Nephron (organoid): ENCODE measurements at regions not wholly inside any gene's neighbourhood (a gene's known extent, or its start where the extent isn't known, plus 50 kb on each side); places are given as distances from the start of the nearest gene placed in this dataset.
A peak's percentile ranks its signal among the peaks of the same experiment; 100 is the strongest.

Source experiments
- H3K27ac Mint-ChIP-seq, 3 experiments: 2 replicates each; pipeline ENCODE4 v1.8.0; 2020; ENCODE audit warnings: mixed read lengths in 3 of 3, mild to moderate bottlenecking in 2 of 3, moderate library complexity in 1 of 3
- H3K27me3 Mint-ChIP-seq: 2 replicates; pipeline ENCODE4 v1.8.0; 2021; ENCODE audit warnings: low read depth, mild to moderate bottlenecking, moderate library complexity, mixed read lengths
- H3K36me3 Mint-ChIP-seq: 2 replicates; pipeline ENCODE4 v1.8.0; 2020; ENCODE audit warnings: low read depth, mixed read lengths
- H3K4me1 Mint-ChIP-seq: 2 replicates; pipeline ENCODE4 v1.8.0; 2020; ENCODE audit warnings: mixed read lengths
- H3K4me3 Mint-ChIP-seq, 3 experiments: 2 replicates each; pipeline ENCODE4 v1.8.0; 2020; ENCODE audit warnings: mild to moderate bottlenecking in 3 of 3, mixed read lengths in 3 of 3, moderate library complexity in 2 of 3
- H3K9me3 Mint-ChIP-seq: 2 replicates; pipeline ENCODE4 v1.8.0; 2020; ENCODE audit warnings: mixed read lengths
- CTCF ChIP-seq, 3 experiments: fragments of 200-600 bp; sonication (generic); IDR thresholded peaks; one replicate each; pipeline ENCODE4 v1.5.0; 2021; ENCODE audit warnings: antibody characterized with exemption in 3 of 3; ENCODE audit not compliant: unreplicated experiment in 3 of 3

DNA sequence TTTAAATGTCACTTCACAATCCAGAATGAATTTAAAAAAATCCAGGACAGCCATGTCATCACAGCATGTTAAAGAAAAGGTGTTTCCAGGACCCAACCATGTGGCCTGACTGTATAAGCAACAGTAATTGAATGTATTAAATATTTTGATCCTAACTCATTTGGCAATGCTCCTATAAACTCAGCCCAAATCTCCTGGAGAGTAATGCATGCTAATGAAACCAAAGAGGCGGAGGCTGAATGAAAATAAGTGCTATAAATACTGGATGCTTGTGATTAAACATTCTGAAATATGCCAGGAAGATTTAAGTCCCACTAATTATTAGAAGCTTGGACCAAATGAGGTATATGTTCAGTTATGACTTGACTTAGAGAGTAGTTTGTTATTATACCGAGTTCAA, 486.8 kb downstream of the FRK start:
- no peak for TF ChIP-seq CTCF (IDR thresholded peaks at IDR 0.05; ENCODE audit: unreplicated experiment in 3 of 3)
- H3K27me3 Mint-ChIP-seq, result no peaks in the 10 kb centered on the region
- no peak overlapping the region for H3K4me3 Mint-ChIP-seq
- H3K9me3 Mint-ChIP-seq, result no peaks in the 10 kb centered on the region
- no peak overlapping the region for H3K27ac Mint-ChIP-seq
- no peaks in the 10 kb centered on the region for H3K4me1 Mint-ChIP-seq
- H3K36me3 Mint-ChIP-seq, result no peaks in the 10 kb centered on the region

DNA sequence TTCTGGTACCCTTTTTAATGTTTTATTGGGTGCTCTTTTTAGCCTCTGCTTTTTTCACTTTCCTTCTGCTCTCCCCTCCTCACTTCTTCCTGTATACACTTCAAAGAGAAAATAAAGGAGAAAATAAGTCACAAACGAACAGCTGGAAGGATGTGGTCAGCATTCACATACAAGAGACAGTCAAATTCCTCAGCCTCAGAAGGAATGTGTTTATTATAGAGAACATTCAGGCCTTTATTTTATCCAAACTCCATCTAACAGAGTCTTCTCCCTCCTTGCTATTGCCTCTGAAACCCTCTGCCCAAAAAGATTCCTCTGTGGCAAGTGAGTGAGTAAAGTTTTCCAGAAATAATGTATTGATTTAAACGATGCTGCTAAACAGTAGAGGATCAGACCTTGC, 490.4 kb downstream of the FRK start:
- Mint-ChIP-seq H3K4me3 (no peak overlapping the region), H3K27me3 (no peaks in the 10 kb centered on the region), H3K27ac (no peak overlapping the region), H3K36me3 (no peaks in the 10 kb centered on the region), H3K4me1 (no peaks in the 10 kb centered on the region), H3K9me3 (no peaks in the 10 kb centered on the region)
- TF ChIP-seq CTCF (IDR thresholded peaks at IDR 0.05; ENCODE audit: unreplicated experiment in 3 of 3), result no peak

DNA sequence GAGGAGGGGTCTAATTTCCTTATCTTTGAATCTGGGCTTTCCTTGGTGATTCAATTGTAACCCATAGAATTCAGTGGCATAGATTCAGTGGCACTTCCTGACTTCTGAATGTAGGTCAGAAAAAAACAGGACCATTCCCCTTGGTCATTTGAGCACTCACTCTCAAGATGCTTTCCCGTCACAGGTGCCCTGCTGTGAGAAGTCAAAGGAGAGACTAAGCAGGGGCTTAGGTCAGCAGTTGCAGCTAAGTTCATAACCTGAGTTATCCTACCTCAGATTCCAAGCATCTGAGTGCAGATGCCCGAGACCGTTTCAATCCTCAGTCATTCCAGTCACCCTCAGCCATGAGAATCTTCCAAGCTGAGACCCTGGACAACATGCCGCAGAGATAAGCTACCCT, 506.6 kb downstream of the FRK start:
- Mint-ChIP-seq H3K9me3 (no peaks in the 10 kb centered on the region), H3K4me3 (no peak overlapping the region), H3K27me3 (no peaks in the 10 kb centered on the region), H3K27ac (no peak overlapping the region), H3K4me1 (peaks cover 5% of the 10 kb centered on the region), H3K36me3 (no peaks in the 10 kb centered on the region)
- no peak for TF ChIP-seq CTCF (IDR thresholded peaks at IDR 0.05; ENCODE audit: unreplicated experiment in 3 of 3)

DNA sequence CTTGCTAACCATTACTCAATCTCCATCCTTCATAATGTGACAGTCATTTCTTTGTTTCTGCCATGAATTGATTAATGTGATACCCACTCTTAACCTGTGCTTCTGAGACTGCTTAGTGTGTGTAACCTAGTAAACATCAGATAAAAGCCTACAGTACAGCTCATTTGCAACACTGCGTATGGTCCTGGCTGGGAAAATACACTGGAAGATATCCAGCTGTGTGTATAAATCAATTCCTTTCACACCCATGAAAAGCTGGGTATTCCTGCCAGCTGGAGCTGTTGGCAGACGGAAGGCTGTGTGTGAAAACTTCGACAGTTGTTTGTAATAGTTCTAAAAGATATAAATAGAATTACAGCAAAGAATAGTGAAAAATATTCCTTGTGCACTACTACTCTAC, 509.2 kb downstream of the FRK start:
- Mint-ChIP-seq H3K36me3 (no peaks in the 10 kb centered on the region), H3K27me3 (no peaks in the 10 kb centered on the region), H3K27ac (no peak overlapping the region), H3K9me3 (no peaks in the 10 kb centered on the region), H3K4me1 (peaks cover 5% of the 10 kb centered on the region), H3K4me3 (no peak overlapping the region)
- no peak for TF ChIP-seq CTCF (IDR thresholded peaks at IDR 0.05; ENCODE audit: unreplicated experiment in 3 of 3)

GRCh38 chr6:115545672-115545986, 515.1 kb downstream of the FRK start:
- TF ChIP-seq CTCF (IDR thresholded peaks at IDR 0.05; ENCODE audit: unreplicated experiment in 3 of 3), result peak in 1 of 3 experiments; percentile 2
- no peaks in the 10 kb centered on the region for H3K9me3 Mint-ChIP-seq
- H3K36me3 Mint-ChIP-seq, result no peaks in the 10 kb centered on the region
- no peaks in the 10 kb centered on the region for H3K4me1 Mint-ChIP-seq
- H3K27ac Mint-ChIP-seq, result no peak overlapping the region
- no peak overlapping the region for H3K4me3 Mint-ChIP-seq
- H3K27me3 Mint-ChIP-seq, result no peaks in the 10 kb centered on the region

DNA sequence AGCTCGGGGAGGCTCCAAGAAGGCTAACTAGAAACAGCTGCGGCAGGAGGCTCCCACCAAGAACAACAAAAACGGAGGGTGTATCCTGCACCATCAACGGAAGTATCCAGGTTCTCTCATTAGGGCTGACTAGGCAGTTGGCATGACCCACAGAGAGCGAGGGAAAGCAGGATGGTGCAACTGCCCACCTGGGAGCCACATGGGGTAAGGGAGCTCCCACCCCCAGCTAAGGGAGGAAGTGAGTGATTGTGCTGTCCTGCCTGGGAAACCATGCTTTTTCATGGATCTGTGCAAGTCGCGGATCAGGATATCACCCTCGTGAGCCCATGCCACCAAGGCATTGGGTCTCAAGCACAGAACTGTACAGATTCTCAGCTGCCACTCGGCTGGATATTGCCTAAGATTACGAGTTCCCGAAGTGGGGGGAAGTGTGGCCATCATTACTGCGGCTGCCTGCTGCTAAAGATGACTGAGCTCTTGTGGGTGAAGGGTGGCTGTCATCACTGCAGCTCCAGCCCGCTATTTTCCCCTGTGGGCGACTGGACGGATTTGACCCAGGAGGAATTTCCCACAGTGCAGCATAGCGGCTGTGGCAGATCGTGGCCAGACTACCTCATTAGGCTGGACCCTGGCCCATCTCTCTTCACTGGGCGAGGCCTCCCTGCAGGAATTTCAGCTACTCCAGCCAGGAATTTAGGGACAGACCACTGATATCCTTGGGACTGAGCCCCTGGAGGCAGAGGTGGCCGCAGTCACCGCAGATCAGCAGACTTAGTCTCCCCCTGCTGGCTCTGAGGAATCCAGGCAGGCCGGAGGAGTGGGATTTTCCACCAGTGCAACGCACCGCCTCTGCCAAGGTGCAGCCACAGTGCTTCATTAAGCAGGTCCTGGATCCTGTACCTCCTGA, 515.7 kb downstream of the FRK start:
- Mint-ChIP-seq H3K9me3 (no peaks in the 10 kb centered on the region), H3K4me1 (no peaks in the 10 kb centered on the region), H3K4me3 (no peak overlapping the region), H3K27me3 (no peaks in the 10 kb centered on the region), H3K36me3 (no peaks in the 10 kb centered on the region), H3K27ac (no peak overlapping the region)
- peak in 1 of 3 experiments; percentile 36 for TF ChIP-seq CTCF (IDR thresholded peaks at IDR 0.05; ENCODE audit: unreplicated experiment in 3 of 3)
